OCI-LY3 (cell line): ENCODE measurements at regions not wholly inside any gene's neighbourhood (a gene's known extent, or its start where the extent isn't known, plus 50 kb on each side); places are given as distances from the start of the nearest gene placed in this dataset.
A peak's percentile ranks its signal among the peaks of the same experiment; 100 is the strongest.

Experiments used
- H2AFZ ChIP-seq: fragments of 200-600, 300-600 bp; shearing (Covaris generic); 2 replicates; pipeline ENCODE4 v1.6.0; 2014; ENCODE audit warnings: antibody characterized with exemption, low read depth, low read length
- H3K27ac ChIP-seq: fragments of 200-600, 300-600 bp; sonication (generic); 2 replicates; pipeline ENCODE4 v1.5.1; 2014; ENCODE audit warnings: mild to moderate bottlenecking, low read length, moderate library complexity, mixed read lengths
- H3K27me3 ChIP-seq: fragments of 200-600, 300-600 bp; sonication (generic); 2 replicates; pipeline ENCODE4 v1.6.1; 2014; ENCODE audit warnings: low read depth, low read length, mixed read lengths
- H3K36me3 ChIP-seq: fragments of 200-600, 300-600 bp; sonication (generic); replicated peaks from 2 replicates; pipeline ENCODE3; 2014; ENCODE audit warnings: low read depth, low read length, mixed read lengths
- H3K4me1 ChIP-seq: fragments of 300-600, 200-600 bp; sonication (generic); 2 replicates; pipeline ENCODE4 v1.6.1; 2014; ENCODE audit warnings: low read length, mixed read lengths
- H3K4me2 ChIP-seq: fragments of 200-600, 300-600 bp; sonication (generic); 2 replicates; pipeline ENCODE4 v1.6.1; 2014; ENCODE audit warnings: low read length, mixed read lengths
- H3K4me3 ChIP-seq: fragments of 300-600, 200-600 bp; sonication (generic); 2 replicates; pipeline ENCODE4 v1.5.1; 2014; ENCODE audit warnings: antibody characterized with exemption, mild to moderate bottlenecking, low read length, moderate library complexity
- H3K79me2 ChIP-seq: fragments of 300-600, 200-600 bp; shearing (Covaris generic); 2 replicates; pipeline ENCODE4 v1.6.1; 2014; ENCODE audit warnings: mild to moderate bottlenecking, low read length, mixed read lengths
- H3K9ac ChIP-seq: fragments of 300-600, 200-600 bp; shearing (Covaris generic); 2 replicates; pipeline ENCODE4 v1.6.0; 2014; ENCODE audit warnings: mild to moderate bottlenecking, low read length, moderate library complexity
- H3K9me3 ChIP-seq: fragments of 200-600, 300-600 bp; shearing (Covaris generic); 2 replicates; pipeline ENCODE4 v1.6.1; 2014; ENCODE audit warnings: low read length, mixed read lengths; ENCODE audit not compliant: insufficient read depth
- H4K20me1 ChIP-seq: fragments of 200-600, 300-600 bp; sonication (generic); 2 replicates; pipeline ENCODE4 v1.6.1; 2016; ENCODE audit warnings: low read length, mixed read lengths; ENCODE audit not compliant: insufficient read depth
- CTCF ChIP-seq: fragments of 200-600, 300-600 bp; sonication (generic); IDR thresholded peaks from 2 replicates; pipeline ENCODE4 v1.5.1; 2014; ENCODE audit warnings: antibody characterized with exemption, low read length, low read depth
- EZH2phosphoT487 ChIP-seq: fragments of 200-600 bp; shearing (Covaris generic); IDR thresholded peaks from 2 replicates; pipeline ENCODE4 v1.6.1; 2018; ENCODE audit warnings: antibody characterized with exemption, mixed run types, low read depth

- Histone ChIP-seq H3K36me3 (no peaks in the 10 kb centered on the region), H3K27me3 (no peaks in the 10 kb centered on the region), H3K9me3 (no peaks in the 10 kb centered on the region), H3K4me1 (peaks cover 18% of the 10 kb centered on the region), H4K20me1 (no peaks in the 10 kb centered on the region), H3K4me3 (no peak overlapping the region), H3K79me2 (no peaks in the 10 kb centered on the region), H3K9ac (no peak overlapping the region), H2AFZ (no peak overlapping the region), H3K4me2 (no peak overlapping the region), H3K27ac (no peak overlapping the region)
- TF ChIP-seq EZH2phosphoT487 (no peak), CTCF (no peak)
Observed at GRCh38 chr4:112802780-112803179, 165.8 kb downstream of the LARP7 start.

DNA sequence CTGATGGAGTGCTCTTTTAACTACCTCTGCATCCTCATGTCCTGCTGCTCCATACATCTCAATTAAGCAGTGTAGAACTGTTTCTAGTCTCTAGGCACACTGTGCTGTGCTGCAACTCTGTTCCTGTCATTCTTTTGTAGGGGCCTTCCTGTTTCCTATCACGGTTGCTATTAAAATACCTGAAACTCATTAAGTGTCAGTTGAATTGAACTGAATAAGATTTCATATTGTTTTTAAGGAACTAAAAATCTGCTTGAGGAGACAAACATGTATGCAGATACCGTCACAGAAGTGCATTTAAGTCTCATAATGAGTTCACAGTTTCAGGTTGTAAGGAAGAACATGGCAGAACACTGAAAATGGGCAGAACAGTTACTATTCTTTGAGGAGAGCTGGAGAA, 170.1 kb downstream of the LARP7 start:
- Histone ChIP-seq H3K36me3 (no peaks in the 10 kb centered on the region), H3K27ac (peak overlapping the region; percentile 49), H2AFZ (peak overlapping the region; percentile 13; the same call in 1 of the 2 replicates), H3K9me3 (no peaks in the 10 kb centered on the region), H4K20me1 (no peaks in the 10 kb centered on the region), H3K4me3 (peak overlapping the region; percentile 8), H3K4me1 (peaks cover 25% of the 10 kb centered on the region), H3K79me2 (no peaks in the 10 kb centered on the region), H3K27me3 (no peaks in the 10 kb centered on the region), H3K9ac (peak overlapping the region; percentile 16; the same call in 1 of the 2 replicates), H3K4me2 (peak overlapping the region; percentile 50)
- no peak for TF ChIP-seq EZH2phosphoT487
- TF ChIP-seq CTCF: no peak

GRCh38 chr4:112808001-112808400, 171.1 kb downstream of the LARP7 start:
- no peak overlapping the region for H2AFZ ChIP-seq
- 0 out of 2 replicates have a peak overlapping the region, but pooled peaks have one; percentile 0 for H3K4me2 ChIP-seq
- peaks cover 25% of the 10 kb centered on the region for H3K4me1 ChIP-seq
- no peaks in the 10 kb centered on the region for H3K27me3 ChIP-seq
- H3K9ac ChIP-seq: no peak overlapping the region
- TF ChIP-seq EZH2phosphoT487: no peak
- no peak for TF ChIP-seq CTCF
- no peaks in the 10 kb centered on the region for H3K79me2 ChIP-seq
- H4K20me1 ChIP-seq: no peaks in the 10 kb centered on the region
- H3K27ac ChIP-seq: peak overlapping the region; percentile 49; the same call in 1 of the 2 replicates
- no peaks in the 10 kb centered on the region for H3K9me3 ChIP-seq
- H3K36me3 ChIP-seq: no peaks in the 10 kb centered on the region
- H3K4me3 ChIP-seq: no peak overlapping the region

DNA sequence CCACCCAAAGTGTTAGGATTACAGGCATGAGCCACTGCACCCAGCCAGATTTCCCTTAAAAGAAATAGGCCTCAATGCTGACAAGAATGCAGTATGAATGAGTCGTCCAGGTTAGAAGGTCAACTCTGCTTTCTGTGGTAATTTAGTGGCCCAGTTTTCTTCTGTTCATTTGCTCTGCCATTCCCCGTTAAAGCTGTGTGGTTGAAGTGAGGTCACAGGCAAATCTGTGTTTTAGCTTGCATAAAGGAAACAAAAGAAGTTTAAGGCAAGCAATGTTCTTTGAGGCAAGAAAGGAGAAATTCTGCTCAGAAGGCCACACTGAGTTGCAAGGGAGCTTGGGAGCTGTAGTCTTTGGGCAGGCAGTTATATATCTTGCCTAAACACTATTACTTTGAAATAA, 176.8 kb downstream of the LARP7 start:
- H3K4me2 ChIP-seq: no peak overlapping the region
- no peaks in the 10 kb centered on the region for H3K9me3 ChIP-seq
- TF ChIP-seq EZH2phosphoT487 (no peak), CTCF (no peak)
- H3K9ac ChIP-seq: no peak overlapping the region
- peak overlapping the region; percentile 34; the same call in 1 of the 2 replicates for H2AFZ ChIP-seq
- no peak overlapping the region for H3K4me3 ChIP-seq
- no peaks in the 10 kb centered on the region for H4K20me1 ChIP-seq
- H3K79me2 ChIP-seq: peaks cover 2% of the 10 kb centered on the region; the same call in 1 of the 2 replicates
- H3K4me1 ChIP-seq: peaks cover 8% of the 10 kb centered on the region
- no peak overlapping the region for H3K27ac ChIP-seq
- H3K27me3 ChIP-seq: no peaks in the 10 kb centered on the region
- H3K36me3 ChIP-seq: no peaks in the 10 kb centered on the region
